ENCODE measurements at regions not wholly inside any gene's neighbourhood (a gene's known extent, or its start where the extent isn't known, plus 50 kb on each side); places are given as distances from the start of the nearest gene placed in this dataset.
"Not testable (repeated sequence)": the region's sequence is repeated elsewhere in the genome, so short reads cannot be mapped to it uniquely, and the experiment has no call there.

GRCh38 chr12:24379861-24380521 is 430.5 kb upstream of the SOX5 start:
- intact Hi-C loops (cut with micrococcal nuclease), result no loop called here

GRCh38 chr12:24379433-24379832 is 430.0 kb upstream of the SOX5 start:
- intact Hi-C loops (cut with micrococcal nuclease), result no loop called here

DNA sequence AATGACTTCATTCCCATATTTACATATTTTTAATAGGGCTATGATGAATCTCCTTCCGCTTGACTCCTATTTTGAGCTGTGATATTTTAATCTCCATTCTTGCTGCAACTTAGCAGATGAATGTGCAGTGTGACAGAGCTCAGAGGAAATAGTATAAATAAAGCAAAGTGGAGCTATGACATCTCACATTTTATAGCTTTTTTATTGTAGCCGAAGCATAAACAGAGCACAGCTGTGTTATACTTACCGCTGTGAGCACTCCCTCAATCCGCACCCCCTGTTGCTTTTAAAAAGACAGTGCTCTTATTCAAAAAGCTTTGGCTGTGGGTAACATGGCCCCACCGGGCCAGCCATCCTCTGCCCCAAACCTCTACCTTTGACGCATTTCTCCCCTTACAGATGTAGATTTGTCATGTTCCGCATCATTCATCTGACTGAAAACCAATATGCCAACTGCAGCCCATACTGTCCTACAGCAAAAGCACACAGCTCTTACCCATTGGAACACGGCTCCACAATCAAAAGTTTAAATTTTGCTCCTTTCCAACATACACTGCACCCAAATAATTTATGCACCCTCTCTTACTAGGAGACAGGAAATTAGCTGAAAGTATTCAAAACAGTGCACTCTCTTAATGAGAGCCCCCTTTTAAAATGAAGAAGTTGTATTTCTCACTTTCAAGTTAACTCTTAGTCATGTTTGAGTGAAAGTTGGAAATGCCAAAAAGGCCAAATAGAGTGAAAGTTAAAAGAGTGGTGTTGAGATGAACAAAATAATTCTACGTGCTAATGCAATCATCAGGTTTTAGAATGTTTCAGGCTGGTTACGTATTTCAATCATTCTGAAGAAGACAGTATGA is 429.3 kb upstream of the SOX5 start:
- intact Hi-C loops (cut with micrococcal nuclease), result no loop called here

GRCh38 chr12:24374452-24374851 is 425.0 kb upstream of the SOX5 start:
- intact Hi-C loops (cut with micrococcal nuclease), result no loop called here

GRCh38 chr12:24373004-24373403 is 423.5 kb upstream of the SOX5 start:
- intact Hi-C loops (cut with micrococcal nuclease), result no loop called here

GRCh38 chr12:24366514-24366913 is 417.0 kb upstream of the SOX5 start:
- intact Hi-C loops (cut with micrococcal nuclease), result no loop called here

- intact Hi-C loops (cut with micrococcal nuclease), result no loop called here
Measured at GRCh38 chr12:24364921-24365320, 415.5 kb upstream of the SOX5 start.

DNA sequence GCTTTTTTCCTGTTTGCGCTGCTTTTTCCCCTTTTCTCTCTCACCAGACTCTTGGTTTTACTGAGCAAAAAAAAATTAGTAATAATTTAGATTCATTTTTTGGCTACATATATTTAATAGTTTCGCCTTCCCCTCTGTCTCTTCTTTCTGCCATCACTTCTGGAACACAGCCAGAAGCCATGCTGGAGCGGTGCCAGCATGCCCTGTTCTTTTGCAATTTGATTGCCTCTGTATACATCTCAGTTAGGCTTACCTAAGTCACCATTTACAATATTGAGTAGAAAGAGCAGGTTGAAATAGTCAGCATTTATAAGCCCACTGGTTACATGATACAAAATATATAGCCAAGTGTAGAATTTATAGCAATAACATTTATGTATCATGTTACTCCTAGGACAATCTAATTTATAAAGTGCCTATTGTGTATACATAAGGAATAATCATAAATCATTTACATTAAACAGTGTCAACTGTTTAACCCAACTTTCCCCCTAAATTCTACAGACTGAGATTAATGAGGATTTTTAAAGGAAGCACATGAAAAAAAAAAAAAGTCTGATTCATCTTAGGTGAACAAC is 413.8 kb upstream of the SOX5 start:
- intact Hi-C loops (cut with micrococcal nuclease), result no loop called here

DNA sequence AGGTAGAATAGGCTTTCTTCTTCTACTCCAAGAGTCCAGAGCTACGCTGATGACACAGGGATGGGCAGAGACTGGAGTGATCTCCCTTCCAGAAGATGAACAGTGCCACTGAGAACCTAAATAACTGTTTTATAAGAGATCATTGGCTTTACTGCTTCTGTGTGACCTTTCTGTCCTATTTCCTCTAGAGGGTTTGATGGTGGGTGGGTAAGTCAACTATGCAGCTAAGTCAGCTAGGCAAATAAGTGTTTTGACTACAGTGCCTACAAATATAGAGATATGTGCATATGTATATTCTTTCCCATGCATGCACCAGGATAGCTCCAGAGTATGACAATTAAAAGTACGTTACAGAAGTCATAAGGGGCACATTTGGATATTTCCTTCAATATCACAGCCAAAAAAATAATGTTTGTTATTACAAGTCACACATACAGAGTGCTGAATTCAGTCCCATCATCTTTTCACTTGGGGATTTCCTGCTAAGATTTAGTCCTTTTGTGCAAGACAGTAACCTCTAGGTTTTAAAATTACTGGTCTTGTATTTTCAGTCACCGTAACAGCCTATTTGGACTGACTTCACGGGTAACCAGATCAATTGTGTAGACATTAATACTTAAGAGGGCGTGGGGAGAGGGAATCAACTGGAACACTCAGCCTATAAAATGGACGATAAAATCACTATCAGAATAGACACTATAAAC is 412.6 kb upstream of the SOX5 start:
- intact Hi-C loops (cut with micrococcal nuclease), result no loop called here

DNA sequence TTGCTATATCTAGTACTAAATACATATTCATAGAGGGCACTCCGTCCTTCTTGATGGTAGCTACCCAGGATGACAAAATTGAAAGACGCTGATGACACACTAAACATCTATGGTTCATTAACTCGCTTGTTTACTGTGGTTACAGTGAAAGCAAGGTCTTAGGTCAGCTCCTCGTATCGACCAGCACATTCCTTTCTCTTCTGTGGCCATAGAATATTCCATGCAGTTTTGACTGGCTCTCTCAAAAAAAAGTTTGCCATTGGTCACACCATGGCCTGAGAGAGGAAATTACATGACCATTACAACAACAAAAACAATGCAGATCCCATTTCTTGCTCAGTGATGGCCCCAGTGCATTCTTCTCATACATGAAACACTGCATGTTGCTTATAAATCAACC is 411.4 kb upstream of the SOX5 start:
- intact Hi-C loops (cut with micrococcal nuclease), result no loop called here

GRCh38 chr12:24360461-24360860 is 411.0 kb upstream of the SOX5 start:
- intact Hi-C loops (cut with micrococcal nuclease), result no loop called here

DNA sequence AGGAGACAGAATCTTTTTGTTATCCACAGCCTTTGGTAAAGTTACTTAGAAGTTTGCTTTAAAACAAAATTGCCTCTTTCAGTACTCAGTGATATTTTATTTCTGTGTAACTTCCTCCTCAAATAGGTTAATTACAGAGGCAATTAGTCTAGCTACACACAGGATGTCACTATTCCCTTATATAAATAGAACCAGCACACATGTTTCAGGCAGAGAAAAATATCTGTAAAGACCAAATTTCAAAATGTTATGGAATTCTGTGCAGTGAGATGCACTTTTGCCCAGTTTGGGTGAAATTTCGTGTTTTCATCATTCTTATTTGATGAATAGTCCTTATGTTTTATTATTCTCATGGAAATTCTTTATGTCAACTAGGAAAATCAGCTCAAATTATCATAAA is 410.6 kb upstream of the SOX5 start:
- intact Hi-C loops (cut with micrococcal nuclease), result no loop called here

GRCh38 chr12:24359418-24359817 is 409.9 kb upstream of the SOX5 start:
- intact Hi-C loops (cut with micrococcal nuclease), result no loop called here

DNA sequence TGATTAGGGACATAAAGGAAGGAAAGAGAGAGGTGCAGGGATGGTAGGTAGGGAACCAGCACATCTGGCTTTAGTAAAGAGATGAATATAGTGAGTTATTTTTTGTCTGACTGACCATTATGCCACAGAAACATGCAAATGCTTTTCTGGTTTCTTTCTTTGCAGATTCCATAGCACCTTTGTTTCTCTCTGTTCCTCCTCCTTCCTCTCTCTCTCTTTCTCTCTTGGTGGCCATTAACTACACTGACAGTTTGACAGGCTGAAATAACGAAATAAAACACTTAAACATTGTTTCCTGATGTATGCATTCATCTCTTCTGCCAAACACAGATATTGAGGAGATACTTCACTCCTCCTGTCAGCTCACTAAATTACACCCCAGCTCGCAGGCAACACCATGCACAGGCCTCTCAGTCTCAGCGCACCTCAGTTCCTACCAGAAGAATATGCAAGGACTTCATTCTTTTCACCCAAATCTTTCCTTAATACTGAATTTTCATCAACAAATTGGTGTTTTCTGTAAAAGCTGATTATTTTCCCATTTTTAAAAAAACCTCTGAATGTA is 406.9 kb upstream of the SOX5 start:
- intact Hi-C loops (cut with micrococcal nuclease), result no loop called here

DNA sequence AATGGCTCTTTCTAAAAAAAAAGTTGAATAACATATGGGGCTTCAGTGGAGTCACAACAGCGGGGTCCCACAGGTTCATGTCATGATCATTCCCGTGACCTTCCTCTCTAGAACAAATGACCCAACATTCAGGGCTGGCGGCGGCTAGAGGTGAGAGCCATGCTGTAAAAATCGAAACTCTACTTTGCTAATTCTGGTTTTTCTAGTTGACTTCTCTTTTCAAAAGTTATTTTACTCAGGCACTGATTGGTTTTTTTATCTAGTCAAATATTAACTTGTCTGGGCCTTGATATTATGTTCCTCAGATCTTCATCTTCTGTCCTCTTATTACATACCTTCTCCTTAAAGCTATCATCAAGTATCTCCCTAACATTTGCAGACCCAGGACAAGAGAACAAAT is 402.9 kb upstream of the SOX5 start:
- intact Hi-C loops (cut with micrococcal nuclease), result no loop called here

DNA sequence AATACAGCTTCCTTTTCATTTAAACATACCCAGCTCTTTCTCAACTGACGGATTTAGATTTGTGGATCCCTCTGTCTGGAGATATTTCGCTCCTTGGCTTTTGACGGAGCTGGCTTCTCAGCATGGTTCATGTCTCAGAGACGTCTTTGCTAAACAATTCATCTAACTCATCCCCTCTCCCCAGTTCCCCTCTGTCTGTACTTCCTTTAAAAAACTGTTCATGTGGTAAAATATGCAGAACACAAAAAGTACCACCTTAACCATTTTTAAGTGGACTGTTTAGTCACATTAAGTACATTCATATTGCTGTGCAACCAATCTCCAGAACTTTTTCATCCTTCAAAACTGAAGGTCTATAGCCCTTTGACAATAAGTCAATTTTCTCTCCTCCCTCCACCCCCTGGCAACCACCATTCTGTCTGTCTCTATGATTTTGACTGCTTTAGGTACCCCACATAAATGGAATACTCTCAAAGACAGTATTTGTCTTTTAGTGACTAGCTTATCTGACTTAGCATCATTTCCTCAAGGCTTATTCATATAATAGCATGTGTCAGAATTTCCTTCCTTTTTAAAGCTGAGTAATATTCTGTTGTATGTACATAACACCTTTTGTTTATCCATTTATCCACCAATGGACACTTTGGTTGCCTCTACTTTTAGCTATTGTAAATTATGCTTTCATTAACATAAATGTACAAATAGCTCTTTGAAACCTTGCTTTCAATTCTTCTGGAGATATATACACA is 399.8 kb upstream of the SOX5 start:
- intact Hi-C loops (cut with micrococcal nuclease), result no loop called here

- intact Hi-C loops (cut with micrococcal nuclease), result not testable (repeated sequence)
Measured at GRCh38 chr12:24348180-24348579, 398.7 kb upstream of the SOX5 start.

DNA sequence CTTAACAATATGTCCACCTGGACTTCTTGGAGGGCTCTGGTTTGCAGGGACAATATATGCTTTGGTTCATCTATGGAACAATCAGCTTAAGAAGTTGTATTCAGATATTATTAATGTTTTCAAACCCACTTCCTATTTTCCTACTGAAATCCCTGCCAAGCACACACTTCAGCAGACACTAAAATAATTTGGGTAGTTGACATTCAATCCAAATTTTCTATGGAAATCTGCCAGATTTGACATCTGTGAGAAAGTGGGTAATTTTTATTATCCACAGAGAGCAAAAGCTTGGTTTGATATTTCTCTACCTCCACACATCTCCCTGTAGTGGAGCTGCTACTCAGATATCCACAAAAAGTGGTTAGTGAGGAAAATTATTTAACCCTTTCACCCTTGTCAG is 378.8 kb upstream of the SOX5 start:
- intact Hi-C loops (cut with micrococcal nuclease), result no loop called here

DNA sequence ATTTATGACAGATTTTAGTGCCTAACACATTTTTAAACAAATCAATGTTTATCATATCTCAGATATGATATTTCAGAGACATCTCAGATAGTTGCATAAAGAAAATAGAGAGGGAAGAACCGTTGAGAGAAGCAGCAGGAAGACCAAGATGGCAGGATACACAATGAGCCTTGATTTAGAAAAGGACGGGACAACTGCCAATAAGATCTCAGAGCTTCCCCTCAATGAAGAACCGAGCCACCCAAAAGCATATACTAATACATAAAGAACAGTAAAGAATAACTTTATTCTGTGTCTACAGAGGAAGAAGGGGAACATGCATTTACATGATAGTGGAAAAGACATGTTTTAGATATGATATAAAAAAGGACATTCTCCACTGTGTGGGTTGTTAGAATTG is 375.9 kb upstream of the SOX5 start:
- intact Hi-C loops (cut with micrococcal nuclease), result no loop called here

- intact Hi-C loops (cut with micrococcal nuclease), result no loop called here
Measured at GRCh38 chr12:24307716-24308335, 358.4 kb upstream of the SOX5 start.

DNA sequence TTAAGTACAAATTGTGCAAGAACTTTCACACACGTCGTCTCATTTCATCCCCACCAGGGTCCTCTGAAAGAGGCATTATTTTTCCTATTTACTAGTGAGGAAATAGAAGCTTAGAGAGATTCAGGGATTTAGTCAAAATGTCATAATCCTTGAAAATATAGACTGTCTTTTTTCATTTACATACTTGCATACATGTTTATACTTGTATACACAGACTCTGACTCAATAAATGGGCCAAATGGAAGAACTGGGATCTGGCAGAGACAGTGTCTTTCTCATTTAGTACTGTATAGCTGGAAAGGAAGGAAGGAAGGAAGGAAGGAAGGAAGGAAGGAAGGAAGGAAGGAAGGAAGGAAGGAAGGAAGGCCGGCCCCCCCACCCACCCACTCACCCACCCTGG is 357.7 kb upstream of the SOX5 start:
- intact Hi-C loops (cut with micrococcal nuclease), result no loop called here
